Keratinocyte (primary cell): ENCODE measurements at regions not wholly inside any gene's neighbourhood (a gene's known extent, or its start where the extent isn't known, plus 50 kb on each side); places are given as distances from the start of the nearest gene placed in this dataset.

Source experiments
- DNase-seq: peaks from one replicate; pipeline ENCODE4 v3.0.0-alpha.2; 2011; ENCODE audit warnings: low read depth, missing footprints, low spot score
- FAIRE-seq: peaks from 2 replicates; lab custom pipeline; 2011; peaks lifted over from hg19 to GRCh38; lab: Jason Lieb, UNC
- H2AFZ ChIP-seq: 2 replicates; pipeline ENCODE4 v1.6.0; 2012; ENCODE audit warnings: low read length, control low read depth, inconsistent platforms; ENCODE audit not compliant: control insufficient read depth
- H3K27ac ChIP-seq: 2 replicates; pipeline ENCODE4 v1.5.1; 2011; ENCODE audit warnings: low read length; ENCODE audit not compliant: control insufficient read depth, insufficient read depth
- H3K27me3 ChIP-seq: 3 replicates; pipeline ENCODE4 v1.6.0; 2011; ENCODE audit warnings: low read length; ENCODE audit not compliant: control insufficient read depth, insufficient read depth; ENCODE audit errors: extremely low read depth
- H3K36me3 ChIP-seq, 2 experiments: 2 replicates in 1 of 2; 3 replicates in 1 of 2; pipeline ENCODE4 v1.5.1; 2011; ENCODE audit warnings: low read length in 2 of 2, mild to moderate bottlenecking in 1 of 2; ENCODE audit not compliant: control insufficient read depth in 2 of 2, insufficient read depth in 2 of 2; ENCODE audit errors: extremely low read depth in 1 of 2
- H3K4me1 ChIP-seq: 3 replicates; pipeline ENCODE4 v1.5.1; 2011; ENCODE audit warnings: low read length; ENCODE audit not compliant: control insufficient read depth, insufficient read depth; ENCODE audit errors: extremely low read depth
- H3K4me2 ChIP-seq: 3 replicates; pipeline ENCODE4 v1.6.0; 2011; ENCODE audit warnings: low read depth, low read length; ENCODE audit not compliant: control insufficient read depth, insufficient read depth; ENCODE audit errors: extremely low read depth
- H3K4me3 ChIP-seq, 3 experiments: fragments of 200-600 bp in 1 of 3; sonication (generic) in 1 of 3; 2 replicates in 2 of 3; 3 replicates in 1 of 3; pipeline ENCODE4 v1.5.1; 2011 to 2016; ENCODE audit warnings: low read length in 3 of 3, mild to moderate bottlenecking in 3 of 3, control low read depth in 2 of 3, inconsistent platforms in 1 of 3, low read depth in 1 of 3, mixed read lengths in 1 of 3, mixed run types in 1 of 3, moderate library complexity in 1 of 3; ENCODE audit not compliant: control insufficient read depth in 2 of 3, insufficient read depth in 2 of 3; ENCODE audit errors: extremely low read depth in 1 of 3
- H3K79me2 ChIP-seq: 2 replicates; pipeline ENCODE4 v1.6.0; 2012; ENCODE audit warnings: low read length; ENCODE audit not compliant: control insufficient read depth, insufficient read depth
- H3K9ac ChIP-seq: 3 replicates; pipeline ENCODE4 v1.6.0; 2011; ENCODE audit warnings: low read length; ENCODE audit not compliant: control insufficient read depth, insufficient read depth; ENCODE audit errors: extremely low read depth
- H3K9me1 ChIP-seq: 3 replicates; pipeline ENCODE4 v1.6.0; 2011; ENCODE audit warnings: low read length; ENCODE audit not compliant: control insufficient read depth, insufficient read depth; ENCODE audit errors: extremely low read depth
- H3K9me3 ChIP-seq: 2 replicates; pipeline ENCODE4 v1.5.1; 2012; ENCODE audit warnings: low read depth, low read length; ENCODE audit not compliant: control insufficient read depth
- H4K20me1 ChIP-seq: 3 replicates; pipeline ENCODE4 v1.6.0; 2011; ENCODE audit warnings: low read length; ENCODE audit not compliant: control insufficient read depth, insufficient read depth; ENCODE audit errors: extremely low read depth
- EZH2 ChIP-seq: IDR thresholded peaks from one replicate; pipeline ENCODE4 v1.6.1; 2012; ENCODE audit warnings: inconsistent platforms, mild to moderate bottlenecking, low read length, moderate library complexity
- dilution Hi-C: fragments of 300-500 bp; cut with MboI; formaldehyde crosslinking; loops from one replicate; pipeline ENCODE4 v1.7.0; 2020; ENCODE audit warnings: low sequenced_read_pairs; ENCODE audit not compliant: extremely low pct_ligation_motif_present
- TF ChIP-seq, protein P1 (sequence below), 3 experiments: IDR thresholded peaks in 1 of 3; conservative IDR thresholded peaks in 1 of 3; optimal IDR thresholded peaks in 1 of 3; 2 replicates in 2 of 3; 3 replicates in 1 of 3; pipeline versions ENCODE3 to v1.5.1; 2011; ENCODE audit warnings: low read length in 3 of 3, mild to moderate bottlenecking in 3 of 3, moderate library complexity in 2 of 3, control low read depth in 1 of 3, inconsistent platforms in 1 of 3; ENCODE audit not compliant: insufficient read depth in 2 of 3; ENCODE audit errors: extremely low read depth in 1 of 3

DNA sequence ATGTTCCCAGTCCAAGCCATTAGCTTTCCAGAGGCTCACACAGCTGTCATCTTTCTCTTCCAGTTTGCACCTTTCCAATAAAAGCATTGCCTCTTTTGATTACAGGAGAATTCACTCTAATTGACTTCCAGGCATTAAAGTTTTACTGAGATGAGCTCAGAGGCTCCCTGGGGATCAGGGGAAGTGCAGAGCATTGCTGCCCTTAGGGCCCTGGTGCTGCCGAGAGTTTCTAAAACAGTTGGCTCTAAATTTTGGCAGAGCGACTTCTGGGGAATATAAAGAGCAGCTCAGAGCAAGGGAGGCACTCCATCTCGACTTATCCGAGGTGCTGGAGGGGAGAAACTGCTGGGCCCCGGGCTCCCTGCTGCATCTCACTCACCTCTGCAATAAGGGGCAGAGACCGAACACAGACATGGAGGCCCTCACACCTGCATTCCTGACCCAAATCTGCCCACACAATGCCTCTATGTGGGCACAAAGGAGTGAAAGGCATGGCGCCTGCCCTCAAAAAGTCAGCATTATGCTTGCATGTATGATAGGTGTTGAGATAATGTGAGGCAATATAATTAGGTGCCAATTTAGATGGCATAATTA lies 61.7 kb downstream of the SCN11A start:
- Histone ChIP-seq H3K9me3 (no peaks in the 10 kb centered on the region), H3K79me2 (no peaks in the 10 kb centered on the region), H3K4me3 (no peak overlapping the region), H3K27me3 (no peaks in the 10 kb centered on the region), H3K4me1 (peaks cover 32% of the 10 kb centered on the region), H3K36me3 (no peaks in the 10 kb centered on the region), H2AFZ (no peak overlapping the region), H3K9ac (no peak overlapping the region), H4K20me1 (no peaks in the 10 kb centered on the region), H3K4me2 (no peak overlapping the region), H3K27ac (no peak overlapping the region), H3K9me1 (no peaks in the 10 kb centered on the region)
- FAIRE-seq (no peak), DNase-seq (no peak)
- dilution Hi-C loops, result no loop called here
- TF ChIP-seq EZH2, result no peak
- TF ChIP-seq, protein P1, sequence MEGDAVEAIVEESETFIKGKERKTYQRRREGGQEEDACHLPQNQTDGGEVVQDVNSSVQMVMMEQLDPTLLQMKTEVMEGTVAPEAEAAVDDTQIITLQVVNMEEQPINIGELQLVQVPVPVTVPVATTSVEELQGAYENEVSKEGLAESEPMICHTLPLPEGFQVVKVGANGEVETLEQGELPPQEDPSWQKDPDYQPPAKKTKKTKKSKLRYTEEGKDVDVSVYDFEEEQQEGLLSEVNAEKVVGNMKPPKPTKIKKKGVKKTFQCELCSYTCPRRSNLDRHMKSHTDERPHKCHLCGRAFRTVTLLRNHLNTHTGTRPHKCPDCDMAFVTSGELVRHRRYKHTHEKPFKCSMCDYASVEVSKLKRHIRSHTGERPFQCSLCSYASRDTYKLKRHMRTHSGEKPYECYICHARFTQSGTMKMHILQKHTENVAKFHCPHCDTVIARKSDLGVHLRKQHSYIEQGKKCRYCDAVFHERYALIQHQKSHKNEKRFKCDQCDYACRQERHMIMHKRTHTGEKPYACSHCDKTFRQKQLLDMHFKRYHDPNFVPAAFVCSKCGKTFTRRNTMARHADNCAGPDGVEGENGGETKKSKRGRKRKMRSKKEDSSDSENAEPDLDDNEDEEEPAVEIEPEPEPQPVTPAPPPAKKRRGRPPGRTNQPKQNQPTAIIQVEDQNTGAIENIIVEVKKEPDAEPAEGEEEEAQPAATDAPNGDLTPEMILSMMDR (optimal IDR thresholded peaks at IDR 0.05 in 1 of 3, IDR thresholded peaks at IDR 0.05 in 1 of 3, conservative IDR thresholded peaks at IDR 0.05 in 1 of 3; ENCODE audit: extremely low read depth in 1 of 3, insufficient read depth in 2 of 3, low read length in 3 of 3), result no peak

GRCh38 chr3:38988955-38989354 lies 62.8 kb downstream of the SCN11A start:
- Histone ChIP-seq H3K27ac (no peak overlapping the region), H4K20me1 (no peaks in the 10 kb centered on the region), H3K9me3 (no peaks in the 10 kb centered on the region), H3K4me2 (no peak overlapping the region), H3K36me3 (no peaks in the 10 kb centered on the region), H3K27me3 (no peaks in the 10 kb centered on the region), H3K79me2 (no peaks in the 10 kb centered on the region), H3K4me3 (no peak overlapping the region), H3K9me1 (no peaks in the 10 kb centered on the region), H3K9ac (no peak overlapping the region), H3K4me1 (peaks cover 32% of the 10 kb centered on the region), H2AFZ (no peak overlapping the region)
- FAIRE-seq (no peak), DNase-seq (no peak)
- dilution Hi-C loops, result no loop called here
- TF ChIP-seq EZH2, result no peak
- TF ChIP-seq, protein P1 (optimal IDR thresholded peaks at IDR 0.05 in 1 of 3, IDR thresholded peaks at IDR 0.05 in 1 of 3, conservative IDR thresholded peaks at IDR 0.05 in 1 of 3; ENCODE audit: extremely low read depth in 1 of 3, insufficient read depth in 2 of 3, low read length in 3 of 3), result no peak
